Loucy (cell line): ENCODE measurements at regions not wholly inside any gene's neighbourhood (a gene's known extent, or its start where the extent isn't known, plus 50 kb on each side); places are given as distances from the start of the nearest gene placed in this dataset.

Experiments
- EZH2phosphoT487 ChIP-seq: fragments of 200-600 bp; IDR thresholded peaks from 2 replicates; pipeline ENCODE4 v1.6.1; 2018; ENCODE audit warnings: antibody characterized with exemption, mild to moderate bottlenecking, moderate library complexity, borderline replicate concordance
- TF ChIP-seq, protein P1 (sequence below): fragments of 200-600 bp; sonication (generic); conservative IDR thresholded peaks from 2 replicates; pipeline ENCODE4 v1.5.1; 2014; ENCODE audit warnings: mild to moderate bottlenecking, antibody characterized with exemption, low read length

DNA sequence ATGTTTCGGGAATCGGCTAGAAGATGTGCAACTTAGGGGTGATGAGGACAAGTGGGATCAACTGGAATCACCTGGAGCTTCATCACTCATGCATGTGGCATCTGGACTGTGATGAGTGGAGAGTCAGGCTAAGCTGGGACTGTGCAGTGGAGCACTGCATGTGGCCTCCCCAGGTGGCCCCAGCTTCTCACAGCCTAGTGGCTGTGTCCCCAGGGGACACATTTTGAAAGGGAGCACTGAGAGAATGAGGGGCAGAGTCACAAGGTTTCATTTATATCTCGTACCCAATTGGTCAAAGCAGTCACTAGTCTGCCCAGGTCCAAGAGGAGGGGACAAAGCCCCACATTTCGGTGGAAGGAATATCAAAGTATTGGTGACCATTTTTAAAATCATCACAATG lies 54.8 kb upstream of the TCF7L2 start:
- TF ChIP-seq, protein P1, sequence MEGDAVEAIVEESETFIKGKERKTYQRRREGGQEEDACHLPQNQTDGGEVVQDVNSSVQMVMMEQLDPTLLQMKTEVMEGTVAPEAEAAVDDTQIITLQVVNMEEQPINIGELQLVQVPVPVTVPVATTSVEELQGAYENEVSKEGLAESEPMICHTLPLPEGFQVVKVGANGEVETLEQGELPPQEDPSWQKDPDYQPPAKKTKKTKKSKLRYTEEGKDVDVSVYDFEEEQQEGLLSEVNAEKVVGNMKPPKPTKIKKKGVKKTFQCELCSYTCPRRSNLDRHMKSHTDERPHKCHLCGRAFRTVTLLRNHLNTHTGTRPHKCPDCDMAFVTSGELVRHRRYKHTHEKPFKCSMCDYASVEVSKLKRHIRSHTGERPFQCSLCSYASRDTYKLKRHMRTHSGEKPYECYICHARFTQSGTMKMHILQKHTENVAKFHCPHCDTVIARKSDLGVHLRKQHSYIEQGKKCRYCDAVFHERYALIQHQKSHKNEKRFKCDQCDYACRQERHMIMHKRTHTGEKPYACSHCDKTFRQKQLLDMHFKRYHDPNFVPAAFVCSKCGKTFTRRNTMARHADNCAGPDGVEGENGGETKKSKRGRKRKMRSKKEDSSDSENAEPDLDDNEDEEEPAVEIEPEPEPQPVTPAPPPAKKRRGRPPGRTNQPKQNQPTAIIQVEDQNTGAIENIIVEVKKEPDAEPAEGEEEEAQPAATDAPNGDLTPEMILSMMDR, result no peak
- TF ChIP-seq EZH2phosphoT487, result no peak
